ENCODE measurements at regions not wholly inside any gene's neighbourhood (a gene's known extent, or its start where the extent isn't known, plus 50 kb on each side); places are given as distances from the start of the nearest gene placed in this dataset.

GRCh38 chr1:29540801-29541357, 304.6 kb downstream of the PTPRU start:
- H3K9me3 ChIP-seq: no peaks in the 10 kb centered on the region
- DNase-seq (no peak), ATAC-seq (no peak)
- no peak for TF ChIP-seq POLR2A (IDR thresholded peaks at IDR 0.05)
- no peak for TF ChIP-seq CTCF (IDR thresholded peaks at IDR 0.05 in 4 of 5, conservative IDR thresholded peaks at IDR 0.05 in 1 of 5)
- intact Hi-C loops (cut with DNase I; ENCODE audit: low total_unique reads) (no loop called here), in situ Hi-C loops (cut with MboI; ENCODE audit: low sequenced_read_pairs in 4 of 4) (no loop called here)
- H3K4me3 ChIP-seq: no peak overlapping the region
- no peaks in the 10 kb centered on the region for H3K4me1 ChIP-seq
- H3K36me3 ChIP-seq: no peaks in the 10 kb centered on the region
- no peak overlapping the region for H3K27ac ChIP-seq
- H3K27me3 ChIP-seq: peaks cover 0 to 2% (median 0%) of the 10 kb centered on the region in 3 donors

GRCh38 chr1:29539971-29540370, 303.6 kb downstream of the PTPRU start:
- DNase-seq: no peak
- H3K36me3 ChIP-seq: no peaks in the 10 kb centered on the region
- in situ Hi-C loops (cut with MboI; ENCODE audit: low sequenced_read_pairs in 4 of 4) (no loop called here), intact Hi-C loops (cut with DNase I; ENCODE audit: low total_unique reads) (no loop called here)
- no peak for TF ChIP-seq CTCF (IDR thresholded peaks at IDR 0.05 in 4 of 5, conservative IDR thresholded peaks at IDR 0.05 in 1 of 5)
- no peak for TF ChIP-seq POLR2A (IDR thresholded peaks at IDR 0.05)
- no peak overlapping the region for H3K27ac ChIP-seq
- H3K9me3 ChIP-seq: no peaks in the 10 kb centered on the region
- H3K4me1 ChIP-seq: no peaks in the 10 kb centered on the region
- H3K4me3 ChIP-seq: no peak overlapping the region
- peaks cover 0 to 2% (median 0%) of the 10 kb centered on the region in 3 donors for H3K27me3 ChIP-seq
- ATAC-seq: no peak

- Histone ChIP-seq H3K4me3 (no peak overlapping the region), H3K27ac (no peak overlapping the region), H3K4me1 (no peaks in the 10 kb centered on the region), H3K36me3 (no peaks in the 10 kb centered on the region), H3K27me3 (peaks cover 0 to 2% (median 0%) of the 10 kb centered on the region in 3 donors), H3K9me3 (no peaks in the 10 kb centered on the region)
- ATAC-seq (no peak), DNase-seq (no peak)
- in situ Hi-C loops (cut with MboI; ENCODE audit: low sequenced_read_pairs in 4 of 4) (no loop called here), intact Hi-C loops (cut with DNase I; ENCODE audit: low total_unique reads) (no loop called here)
- TF ChIP-seq POLR2A (IDR thresholded peaks at IDR 0.05) (no peak), CTCF (IDR thresholded peaks at IDR 0.05 in 4 of 5, conservative IDR thresholded peaks at IDR 0.05 in 1 of 5) (no peak)
These were observed 302.3 kb downstream of the PTPRU start for GRCh38 chr1:29538586-29538985.

GRCh38 chr1:29532751-29533150, 296.4 kb downstream of the PTPRU start:
- TF ChIP-seq CTCF (IDR thresholded peaks at IDR 0.05 in 4 of 5, conservative IDR thresholded peaks at IDR 0.05 in 1 of 5) (no peak), POLR2A (IDR thresholded peaks at IDR 0.05) (no peak)
- ATAC-seq (no peak), DNase-seq (no peak)
- Histone ChIP-seq H3K36me3 (no peaks in the 10 kb centered on the region), H3K9me3 (no peaks in the 10 kb centered on the region), H3K4me3 (no peak overlapping the region), H3K4me1 (no peaks in the 10 kb centered on the region), H3K27ac (no peak overlapping the region), H3K27me3 (peaks cover 0 to 4% (median 1%) of the 10 kb centered on the region in 3 donors)
- intact Hi-C loops (cut with DNase I; ENCODE audit: low total_unique reads): no loop called here
- in situ Hi-C loops (cut with MboI; ENCODE audit: low sequenced_read_pairs in 4 of 4): no loop called here

GRCh38 chr1:29532285-29532684, 296.0 kb downstream of the PTPRU start:
- Histone ChIP-seq H3K9me3 (no peaks in the 10 kb centered on the region), H3K36me3 (no peaks in the 10 kb centered on the region), H3K27ac (no peak overlapping the region), H3K27me3 (peaks cover 0 to 7% (median 4%) of the 10 kb centered on the region in 3 donors), H3K4me1 (no peaks in the 10 kb centered on the region), H3K4me3 (no peak overlapping the region)
- no peak for DNase-seq
- TF ChIP-seq POLR2A (IDR thresholded peaks at IDR 0.05): no peak
- no peak for TF ChIP-seq CTCF (IDR thresholded peaks at IDR 0.05 in 4 of 5, conservative IDR thresholded peaks at IDR 0.05 in 1 of 5)
- in situ Hi-C loops (cut with MboI; ENCODE audit: low sequenced_read_pairs in 4 of 4): no loop called here
- no peak for ATAC-seq
- intact Hi-C loops (cut with DNase I; ENCODE audit: low total_unique reads): no loop called here

All from gastrocnemius medialis (tissue), 4 donors.